HK-2 (cell line): ENCODE measurements at regions not wholly inside any gene's neighbourhood (a gene's known extent, or its start where the extent isn't known, plus 50 kb on each side); places are given as distances from the start of the nearest gene placed in this dataset.

Source experiments
- DNase-seq: peaks from one replicate; pipeline ENCODE4 v3.0.0-alpha.2; 2018; ENCODE audit not compliant: unreplicated experiment

- no peak for DNase-seq
These were observed 1165.2 kb upstream of the PRKX start for GRCh38 chrX:4878640-4879039.

GRCh38 chrX:4876268-4876667, 1162.8 kb upstream of the PRKX start:
- no peak for DNase-seq

GRCh38 chrX:4851534-4851933, 1138.1 kb upstream of the PRKX start:
- DNase-seq: no peak

- no peak for DNase-seq
These were observed 1136.9 kb upstream of the PRKX start for GRCh38 chrX:4850312-4850711.

GRCh38 chrX:4844376-4844775, 1130.9 kb upstream of the PRKX start:
- DNase-seq: no peak

GRCh38 chrX:4841216-4841745, 1127.8 kb upstream of the PRKX start:
- DNase-seq: no peak

GRCh38 chrX:4831574-4831973, 1118.1 kb upstream of the PRKX start:
- DNase-seq: no peak

GRCh38 chrX:4830880-4831557, 1117.6 kb upstream of the PRKX start:
- DNase-seq: no peak

- DNase-seq: no peak
These were observed 1112.1 kb upstream of the PRKX start for GRCh38 chrX:4825550-4825949.

- no peak for DNase-seq
These were observed 1096.1 kb upstream of the PRKX start for GRCh38 chrX:4809571-4809970.

- DNase-seq: no peak
These were observed 1092.1 kb upstream of the PRKX start for GRCh38 chrX:4805502-4805901.

GRCh38 chrX:4800756-4801155, 1087.3 kb upstream of the PRKX start:
- no peak for DNase-seq

- DNase-seq: no peak
These were observed 1074.5 kb upstream of the PRKX start for GRCh38 chrX:4787971-4788370.

GRCh38 chrX:4764888-4765287, 1051.4 kb upstream of the PRKX start:
- no peak for DNase-seq

GRCh38 chrX:4762196-4762595, 1048.7 kb upstream of the PRKX start:
- no peak for DNase-seq

- no peak for DNase-seq
These were observed 1041.6 kb upstream of the PRKX start for GRCh38 chrX:4754878-4755604.

- no peak for DNase-seq
These were observed 1027.6 kb upstream of the PRKX start for GRCh38 chrX:4741024-4741423.

GRCh38 chrX:4735299-4735698, 1021.9 kb upstream of the PRKX start:
- no peak for DNase-seq

GRCh38 chrX:4710618-4711433, 997.4 kb upstream of the PRKX start:
- no peak for DNase-seq

GRCh38 chrX:4708970-4709760, 995.7 kb upstream of the PRKX start:
- DNase-seq: no peak

- DNase-seq: no peak
These were observed 993.5 kb upstream of the PRKX start for GRCh38 chrX:4706961-4707360.

GRCh38 chrX:4690521-4690920, 977.1 kb upstream of the PRKX start:
- no peak for DNase-seq
